Activated naive CD4-positive, alpha-beta T cell treated with anti-CD3 and anti-CD28 coated beads, Interleukin-2, amount 50 U/mL, for 24 hours (primary cell): ENCODE measurements at regions not wholly inside any gene's neighbourhood (a gene's known extent, or its start where the extent isn't known, plus 50 kb on each side); places are given as distances from the start of the nearest gene placed in this dataset.

Source experiments
- H3K27ac Mint-ChIP-seq: one replicate; pipeline ENCODE4 v1.8.0; 2021; ENCODE audit warnings: mild to moderate bottlenecking, mixed read lengths
- H3K27me3 Mint-ChIP-seq: one replicate; pipeline ENCODE4 v1.8.0; 2021; ENCODE audit warnings: mixed read lengths
- H3K36me3 Mint-ChIP-seq: one replicate; pipeline ENCODE4 v1.8.0; 2021; ENCODE audit warnings: mixed read lengths
- H3K4me1 Mint-ChIP-seq: one replicate; pipeline ENCODE4 v1.8.0; 2021; ENCODE audit warnings: mixed read lengths
- H3K4me3 Mint-ChIP-seq: one replicate; pipeline ENCODE4 v1.8.0; 2021; ENCODE audit warnings: mild to moderate bottlenecking, mixed read lengths
- H3K9me3 Mint-ChIP-seq: one replicate; pipeline ENCODE4 v1.8.0; 2021; ENCODE audit warnings: mixed read lengths

DNA sequence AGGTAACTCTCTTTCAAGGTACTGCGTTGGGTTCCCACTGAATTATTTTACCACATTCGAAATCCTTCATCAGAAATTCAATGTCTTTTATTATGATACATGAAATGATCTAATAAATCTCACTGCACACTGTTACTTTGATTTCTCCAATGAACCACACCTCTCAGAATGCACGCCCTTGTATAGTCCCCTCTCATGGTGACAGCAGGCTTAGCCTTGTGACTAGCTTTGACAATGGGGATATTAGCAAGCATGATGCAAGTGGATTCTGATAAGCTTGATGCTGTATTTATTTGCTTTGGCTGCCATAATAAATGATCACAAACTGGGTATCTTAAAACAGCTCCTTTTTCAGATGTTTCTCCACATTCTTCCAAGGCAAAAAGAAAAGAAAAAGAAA lies 100.4 kb upstream of the ETV6 start:
- H3K27me3 Mint-ChIP-seq: no peaks in the 10 kb centered on the region
- no peaks in the 10 kb centered on the region for H3K36me3 Mint-ChIP-seq
- no peak overlapping the region for H3K4me3 Mint-ChIP-seq
- H3K4me1 Mint-ChIP-seq: peaks cover 53% of the 10 kb centered on the region
- H3K9me3 Mint-ChIP-seq: no peaks in the 10 kb centered on the region
- H3K27ac Mint-ChIP-seq: no peak overlapping the region

DNA sequence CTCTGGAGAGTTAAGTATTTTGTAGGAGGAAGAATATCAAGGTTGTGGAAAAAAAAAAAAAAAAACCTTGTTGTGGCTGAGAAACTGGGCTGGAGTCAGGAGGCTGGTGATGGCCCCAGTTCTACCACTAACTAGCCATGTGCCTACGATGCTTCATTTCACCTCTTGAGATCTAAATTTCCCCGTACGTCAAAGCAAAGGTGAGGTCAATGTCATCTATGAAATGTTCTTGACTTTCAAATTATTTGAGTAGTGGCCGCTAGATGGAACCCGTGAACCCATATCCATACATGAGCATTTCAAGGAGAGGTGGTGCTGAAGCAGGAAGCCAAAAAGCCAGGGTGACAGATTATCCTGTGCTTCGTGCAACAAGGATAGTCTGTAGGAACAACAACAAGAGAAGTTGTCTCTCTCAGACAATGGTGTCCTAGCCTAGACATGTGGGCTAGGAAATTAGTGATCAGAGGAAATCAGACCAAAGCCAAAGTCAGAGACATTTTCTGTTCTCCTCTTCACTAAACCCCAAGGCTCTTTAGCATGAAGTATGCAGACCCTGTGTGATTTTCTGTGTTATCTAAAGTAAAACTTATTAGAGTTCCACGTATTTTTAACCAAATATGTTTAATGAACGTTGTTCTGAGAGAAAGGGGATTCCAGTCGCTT lies 95.5 kb upstream of the ETV6 start:
- Mint-ChIP-seq H3K4me3 (peak overlapping the region; percentile 21), H3K27me3 (no peaks in the 10 kb centered on the region), H3K36me3 (no peaks in the 10 kb centered on the region), H3K27ac (no peak overlapping the region), H3K9me3 (no peaks in the 10 kb centered on the region), H3K4me1 (peaks cover 32% of the 10 kb centered on the region)

DNA sequence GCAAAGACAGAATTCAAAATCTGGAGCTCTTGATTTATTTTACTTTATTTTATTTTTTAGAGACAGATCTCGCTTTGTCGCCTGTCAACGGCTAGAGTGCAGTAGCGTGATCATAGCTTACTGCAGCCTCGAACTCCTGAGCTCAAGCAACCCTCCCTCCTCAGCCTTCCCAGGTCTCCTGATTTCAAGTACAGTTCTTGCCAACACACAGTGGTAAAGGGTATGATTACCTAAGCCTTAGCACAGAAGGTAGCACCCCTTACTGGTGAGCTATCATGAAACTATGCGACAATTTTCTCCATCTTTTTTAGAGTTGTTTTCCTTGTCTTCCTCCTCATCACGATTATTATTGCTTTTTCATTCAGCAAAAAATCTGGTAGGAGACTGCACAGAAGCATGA lies 94.3 kb upstream of the ETV6 start:
- H3K9me3 Mint-ChIP-seq: no peaks in the 10 kb centered on the region
- H3K27ac Mint-ChIP-seq: no peak overlapping the region
- peak overlapping the region; percentile 77 for H3K4me3 Mint-ChIP-seq
- no peaks in the 10 kb centered on the region for H3K36me3 Mint-ChIP-seq
- H3K27me3 Mint-ChIP-seq: no peaks in the 10 kb centered on the region
- peaks cover 25% of the 10 kb centered on the region for H3K4me1 Mint-ChIP-seq

DNA sequence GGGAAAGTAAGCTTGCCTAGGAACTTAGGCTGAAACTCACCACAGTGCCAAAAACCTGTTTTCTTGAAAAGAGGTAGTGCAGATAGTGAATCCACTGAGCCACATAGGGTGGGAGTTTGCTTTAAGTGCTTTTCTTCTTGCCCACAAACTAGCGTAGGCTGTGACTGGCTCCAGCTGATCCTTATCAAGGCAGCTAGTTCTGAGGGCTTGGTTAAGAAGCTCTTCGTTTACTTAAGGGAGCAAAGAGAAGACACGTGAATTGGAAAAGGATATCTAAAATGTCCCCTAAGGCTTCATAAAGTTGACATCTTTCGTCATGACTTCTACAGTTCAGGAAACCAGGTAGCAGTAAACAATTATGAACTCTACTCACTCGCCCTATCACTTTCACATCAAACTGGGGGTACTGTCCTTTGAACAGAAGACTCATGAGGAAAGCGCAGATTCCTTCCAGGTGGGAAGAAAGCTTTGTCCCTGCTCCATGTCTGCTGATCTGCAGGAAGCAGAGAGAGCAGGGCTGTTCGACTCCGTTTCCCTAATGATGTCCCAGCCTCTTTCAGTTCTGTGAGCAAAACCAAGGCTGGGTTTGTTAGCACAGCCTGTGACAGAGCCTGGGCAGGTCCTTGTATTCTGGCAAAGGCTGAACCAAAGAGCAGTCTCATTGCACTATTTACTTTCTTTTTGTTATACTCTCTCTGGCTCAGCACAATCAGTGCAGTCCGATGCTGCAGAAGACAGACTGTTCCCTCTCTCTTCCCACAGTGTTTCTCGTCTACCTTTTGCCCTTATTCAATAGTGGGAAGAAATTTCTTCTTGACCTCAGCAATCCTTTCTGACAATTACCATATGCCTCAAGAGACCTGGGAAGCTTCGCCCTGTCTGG lies 93.5 kb upstream of the ETV6 start:
- Mint-ChIP-seq H3K4me3 (peak overlapping the region; percentile 77), H3K27ac (peak overlapping the region; percentile 25), H3K36me3 (no peaks in the 10 kb centered on the region), H3K9me3 (no peaks in the 10 kb centered on the region), H3K27me3 (no peaks in the 10 kb centered on the region), H3K4me1 (peaks cover 24% of the 10 kb centered on the region)

DNA sequence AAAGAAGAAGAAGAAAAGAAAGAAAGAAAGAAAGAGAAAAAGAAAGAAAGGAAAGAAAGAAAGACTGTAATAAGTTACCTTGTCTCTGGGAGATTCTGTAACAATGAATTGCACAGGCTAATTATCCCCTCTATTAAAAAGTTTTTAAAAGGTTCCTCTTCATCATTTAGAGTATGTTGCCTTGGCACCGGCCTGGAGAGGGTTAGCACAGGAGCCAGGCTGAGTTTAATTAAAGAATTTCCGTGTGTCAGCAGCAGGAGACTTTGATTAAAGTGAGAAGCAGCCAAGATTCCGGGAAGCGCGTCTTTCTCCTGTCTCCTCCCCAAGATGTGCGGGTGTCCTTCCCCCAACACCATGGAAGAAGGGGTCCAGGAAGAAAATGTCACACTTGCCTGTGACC lies 92.8 kb upstream of the ETV6 start:
- Mint-ChIP-seq H3K4me1 (peaks cover 24% of the 10 kb centered on the region), H3K9me3 (no peaks in the 10 kb centered on the region), H3K36me3 (no peaks in the 10 kb centered on the region), H3K27me3 (no peaks in the 10 kb centered on the region), H3K4me3 (no peak overlapping the region), H3K27ac (no peak overlapping the region)

DNA sequence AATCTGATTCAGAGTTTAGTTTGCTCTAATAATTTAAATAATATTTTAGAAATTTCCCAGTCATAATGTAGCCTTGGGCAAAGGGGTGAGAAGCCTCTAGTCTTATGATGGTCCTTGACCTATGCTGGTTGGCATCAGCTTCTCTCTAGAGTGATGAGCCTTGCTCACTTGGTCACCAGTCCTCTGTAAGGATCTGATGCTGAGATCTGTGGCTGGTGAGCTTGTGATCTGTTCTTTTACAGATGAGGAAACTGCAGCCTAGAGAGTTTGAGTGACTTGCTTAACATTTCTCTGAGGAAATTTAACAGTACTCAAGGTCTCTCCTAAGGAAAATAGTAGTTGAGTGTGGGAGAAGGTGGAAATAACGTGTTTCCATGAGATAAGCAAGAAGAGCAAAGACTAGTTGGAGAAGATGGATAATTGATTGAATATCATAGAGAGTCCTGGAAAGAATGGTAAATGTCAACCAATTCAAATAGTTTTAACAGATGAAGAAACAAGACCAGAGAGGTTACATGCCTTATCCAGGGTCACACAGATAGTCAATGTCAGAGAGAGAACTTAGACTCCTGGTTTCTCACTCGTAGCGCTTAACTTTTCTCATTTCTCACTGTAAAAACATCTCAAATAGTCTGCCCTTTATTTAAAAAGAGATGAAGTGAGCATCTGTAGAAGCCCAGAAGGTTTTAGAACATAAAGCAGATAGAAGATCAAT lies 89.7 kb upstream of the ETV6 start:
- Mint-ChIP-seq H3K9me3 (no peaks in the 10 kb centered on the region), H3K27ac (no peak overlapping the region), H3K27me3 (no peaks in the 10 kb centered on the region), H3K36me3 (no peaks in the 10 kb centered on the region), H3K4me1 (peaks cover 16% of the 10 kb centered on the region), H3K4me3 (no peak overlapping the region)

DNA sequence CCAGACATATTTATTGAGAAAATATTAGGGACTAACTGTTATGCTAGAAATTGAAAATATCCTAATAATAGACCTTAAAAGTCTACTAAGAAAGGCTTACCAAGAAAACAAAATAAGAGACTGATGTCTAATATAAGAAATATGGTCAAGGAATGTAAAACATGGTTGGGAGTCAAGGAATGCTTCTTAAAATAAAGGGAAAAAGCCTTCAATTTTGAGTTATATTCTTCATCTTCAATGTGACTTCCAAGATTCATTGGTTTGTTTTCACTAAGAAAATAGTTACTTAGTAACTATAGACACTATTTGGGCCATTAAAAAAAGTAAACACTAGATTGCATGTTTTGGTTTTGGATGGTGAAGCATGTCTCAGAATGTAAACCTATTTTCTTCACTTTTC lies 88.1 kb upstream of the ETV6 start:
- Mint-ChIP-seq H3K4me3 (no peak overlapping the region), H3K4me1 (peaks cover 2% of the 10 kb centered on the region), H3K27ac (no peak overlapping the region), H3K27me3 (no peaks in the 10 kb centered on the region), H3K9me3 (no peaks in the 10 kb centered on the region), H3K36me3 (no peaks in the 10 kb centered on the region)

DNA sequence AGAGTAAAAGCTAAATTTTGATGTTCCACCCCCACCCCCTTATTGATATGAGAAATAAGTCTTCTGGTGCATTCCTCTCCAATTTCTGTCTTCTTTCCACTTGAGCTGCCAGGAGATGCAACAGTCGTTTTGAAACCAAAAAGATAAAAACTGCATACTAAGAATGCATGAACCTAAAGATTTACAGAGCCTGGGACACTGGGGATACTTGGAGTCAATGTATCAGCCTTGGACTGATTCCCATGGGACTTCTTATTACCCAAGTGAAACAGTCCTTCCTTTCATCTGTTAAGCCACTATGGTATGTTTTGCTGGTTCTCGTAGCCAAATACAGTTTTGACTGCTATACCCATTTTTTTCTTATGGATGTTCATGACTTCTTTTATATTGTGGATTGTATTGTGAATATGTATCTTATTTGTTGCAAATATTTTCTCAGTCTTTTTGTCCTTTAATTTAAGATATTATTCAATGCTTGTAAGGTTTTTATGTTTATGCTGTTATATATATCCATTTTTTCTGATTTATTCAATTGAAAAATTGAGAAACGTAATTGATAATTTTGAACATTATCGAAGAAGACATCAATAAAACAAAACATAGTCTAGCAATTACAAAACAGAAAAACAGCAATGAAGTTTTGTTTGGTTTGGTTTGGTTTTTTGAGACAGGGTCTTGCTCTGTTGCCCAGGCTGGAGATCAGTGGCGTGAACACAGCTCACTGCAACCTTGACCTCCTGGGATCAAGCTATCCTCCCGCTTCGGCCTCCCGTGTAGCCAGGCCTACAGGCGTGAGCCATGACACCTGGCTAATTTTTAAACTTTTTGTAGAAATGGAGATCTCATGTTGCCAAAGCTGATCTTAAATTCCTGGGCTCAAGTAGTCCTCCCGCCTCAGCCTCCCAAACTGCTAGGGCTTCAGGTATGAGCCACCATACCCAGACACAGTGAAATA lies 85.4 kb upstream of the ETV6 start:
- H3K36me3 Mint-ChIP-seq: peaks cover 2% of the 10 kb centered on the region
- no peaks in the 10 kb centered on the region for H3K9me3 Mint-ChIP-seq
- no peaks in the 10 kb centered on the region for H3K4me1 Mint-ChIP-seq
- H3K27me3 Mint-ChIP-seq: no peaks in the 10 kb centered on the region
- no peak overlapping the region for H3K4me3 Mint-ChIP-seq
- H3K27ac Mint-ChIP-seq: no peak overlapping the region

DNA sequence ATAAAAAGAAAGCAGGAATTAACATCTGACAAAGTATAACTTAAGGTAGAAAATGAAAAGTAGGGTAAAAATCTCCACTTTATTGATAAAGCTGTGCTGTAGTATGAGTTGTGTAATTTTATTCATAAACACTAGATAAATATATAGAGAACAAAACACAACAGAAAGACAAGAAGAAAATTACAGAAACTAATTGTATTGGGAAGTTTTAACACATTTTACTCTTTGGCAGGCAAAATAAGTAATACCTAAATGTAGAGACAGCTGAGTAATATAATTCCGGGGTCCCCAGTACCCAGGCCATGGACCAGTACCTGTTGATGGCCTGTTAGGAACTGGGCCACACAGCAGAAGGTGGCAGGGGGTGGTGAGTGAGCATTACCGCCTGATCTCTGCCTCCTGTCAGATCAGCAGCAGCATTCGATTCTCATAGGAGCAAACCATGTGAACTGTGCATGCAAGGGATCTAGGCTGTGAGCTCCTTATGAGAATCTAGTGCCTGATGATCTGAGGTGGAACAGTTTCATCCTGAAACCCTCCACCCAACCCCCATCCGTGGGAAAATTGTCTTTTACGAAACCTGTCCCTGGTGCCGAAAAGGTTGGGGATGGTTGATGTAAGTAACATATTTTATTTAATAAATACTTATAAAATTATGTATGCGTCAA lies 84.4 kb upstream of the ETV6 start:
- Mint-ChIP-seq H3K9me3 (no peaks in the 10 kb centered on the region), H3K4me1 (no peaks in the 10 kb centered on the region), H3K27ac (no peak overlapping the region), H3K27me3 (no peaks in the 10 kb centered on the region), H3K36me3 (peaks cover 2% of the 10 kb centered on the region), H3K4me3 (no peak overlapping the region)

DNA sequence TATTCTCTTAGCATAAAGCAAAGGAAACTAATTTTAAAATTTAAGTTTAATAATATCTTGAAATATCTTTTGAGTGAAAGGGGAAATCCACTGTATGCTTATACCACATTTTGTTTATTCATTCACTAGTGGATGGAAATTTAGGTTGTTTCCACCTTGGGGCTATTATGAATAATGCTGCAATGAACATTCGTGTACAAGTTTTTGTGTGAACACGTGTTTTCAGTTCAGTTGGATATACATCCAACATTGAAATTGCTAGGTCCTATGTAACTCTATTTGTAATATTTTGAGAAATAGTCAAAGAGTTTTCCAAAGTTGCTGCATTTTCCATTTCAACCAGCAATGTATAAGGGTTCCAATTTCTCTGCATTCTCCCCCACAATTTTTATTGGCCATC lies 83.7 kb upstream of the ETV6 start:
- H3K27ac Mint-ChIP-seq: no peak overlapping the region
- H3K9me3 Mint-ChIP-seq: no peaks in the 10 kb centered on the region
- H3K27me3 Mint-ChIP-seq: no peaks in the 10 kb centered on the region
- no peaks in the 10 kb centered on the region for H3K4me1 Mint-ChIP-seq
- peaks cover 2% of the 10 kb centered on the region for H3K36me3 Mint-ChIP-seq
- no peak overlapping the region for H3K4me3 Mint-ChIP-seq

DNA sequence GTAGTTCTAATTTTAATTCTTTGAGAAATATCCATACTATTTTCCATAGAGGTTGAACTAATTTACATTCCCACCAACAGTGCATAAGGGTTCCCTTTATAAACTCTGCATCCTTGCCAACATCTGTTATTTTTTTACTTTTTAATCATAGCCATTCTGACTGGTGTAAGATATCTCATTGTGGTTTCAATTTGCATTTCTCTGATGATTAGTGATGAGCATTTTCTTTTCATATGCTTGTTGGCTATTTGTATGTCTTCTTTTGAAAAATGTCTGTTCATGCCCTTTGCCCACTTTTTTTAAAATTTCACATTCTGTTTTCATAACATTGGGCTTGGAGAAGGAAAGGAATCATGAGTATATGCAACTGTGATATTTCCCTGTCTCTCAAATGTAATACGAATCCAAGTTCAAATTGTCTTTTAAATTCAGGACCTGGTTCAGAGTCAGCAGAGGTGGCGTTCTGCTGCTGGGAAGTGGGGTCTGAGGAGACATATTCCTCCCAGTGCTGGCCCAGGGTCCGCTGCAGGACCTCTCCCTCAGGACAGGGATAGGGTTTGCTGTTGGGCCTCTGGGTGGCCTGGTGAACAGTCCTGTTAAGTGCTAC lies 81.2 kb upstream of the ETV6 start:
- Mint-ChIP-seq H3K4me3 (no peak overlapping the region), H3K27ac (no peak overlapping the region)

DNA sequence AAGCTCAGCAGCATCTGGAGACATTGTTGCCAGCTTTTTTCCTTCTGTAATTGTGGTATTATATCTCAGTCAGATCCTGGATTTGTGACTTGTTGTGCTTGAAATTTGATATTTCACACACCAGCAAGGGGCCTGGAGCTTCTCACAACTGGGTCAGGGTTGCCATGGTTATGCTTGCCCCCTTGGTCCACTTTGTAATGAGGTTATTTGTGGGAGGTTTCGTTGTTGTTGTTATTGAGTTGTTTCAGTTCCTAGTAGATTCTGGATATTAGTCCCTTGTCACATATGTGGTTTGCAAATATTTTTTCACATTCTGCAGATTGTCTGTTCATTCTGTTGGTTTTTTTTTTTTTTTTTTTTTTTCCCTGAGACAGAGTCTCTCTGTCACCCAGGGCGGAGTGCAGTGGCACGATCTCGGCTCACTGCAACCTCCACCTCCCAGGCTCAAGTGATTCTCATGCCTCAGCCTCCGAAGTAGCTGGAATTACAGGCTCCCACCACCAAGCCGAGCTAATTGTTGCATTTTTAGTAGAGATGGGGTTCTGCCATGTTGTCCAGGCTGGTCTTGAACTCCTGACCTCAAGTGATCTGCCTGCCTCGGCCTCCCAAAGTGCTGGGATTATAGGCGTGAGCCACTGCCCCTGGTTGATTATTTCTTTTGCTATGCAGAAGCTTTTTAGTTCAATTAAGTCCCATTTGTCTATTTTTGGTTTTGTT lies 80.6 kb upstream of the ETV6 start:
- no peak overlapping the region for H3K4me3 Mint-ChIP-seq
- no peaks in the 10 kb centered on the region for H3K9me3 Mint-ChIP-seq
- no peak overlapping the region for H3K27ac Mint-ChIP-seq
- no peaks in the 10 kb centered on the region for H3K4me1 Mint-ChIP-seq
- H3K27me3 Mint-ChIP-seq: no peaks in the 10 kb centered on the region
- H3K36me3 Mint-ChIP-seq: peaks cover 2% of the 10 kb centered on the region

More for the DNA sequence above, 81.2 kb upstream of the ETV6 start:
- H3K9me3 Mint-ChIP-seq: no peaks in the 10 kb centered on the region
- H3K36me3 Mint-ChIP-seq: peaks cover 2% of the 10 kb centered on the region
- no peaks in the 10 kb centered on the region for H3K4me1 Mint-ChIP-seq
- no peaks in the 10 kb centered on the region for H3K27me3 Mint-ChIP-seq

DNA sequence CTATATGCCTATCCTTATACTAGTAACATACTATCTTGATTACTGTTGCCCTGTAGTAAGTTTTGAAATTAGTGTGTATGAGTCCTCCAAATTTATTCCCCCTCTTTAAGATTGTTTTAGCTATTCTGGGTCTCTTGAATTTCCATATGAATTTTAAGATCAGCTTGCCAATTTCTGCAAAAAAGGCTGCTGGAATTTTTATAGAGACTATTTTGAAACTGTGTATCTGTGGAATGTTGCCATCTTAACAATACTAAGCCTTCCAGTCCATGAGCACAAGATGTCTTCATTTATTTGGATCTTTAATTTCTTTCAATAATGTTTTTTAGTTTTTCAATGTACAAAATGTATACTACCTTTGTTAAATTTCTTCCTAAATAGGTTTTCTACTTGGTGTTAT lies 79.8 kb upstream of the ETV6 start:
- H3K9me3 Mint-ChIP-seq: no peaks in the 10 kb centered on the region
- H3K4me1 Mint-ChIP-seq: no peaks in the 10 kb centered on the region
- H3K27me3 Mint-ChIP-seq: no peaks in the 10 kb centered on the region
- H3K36me3 Mint-ChIP-seq: peaks cover 2% of the 10 kb centered on the region
- no peak overlapping the region for H3K27ac Mint-ChIP-seq
- H3K4me3 Mint-ChIP-seq: no peak overlapping the region

DNA sequence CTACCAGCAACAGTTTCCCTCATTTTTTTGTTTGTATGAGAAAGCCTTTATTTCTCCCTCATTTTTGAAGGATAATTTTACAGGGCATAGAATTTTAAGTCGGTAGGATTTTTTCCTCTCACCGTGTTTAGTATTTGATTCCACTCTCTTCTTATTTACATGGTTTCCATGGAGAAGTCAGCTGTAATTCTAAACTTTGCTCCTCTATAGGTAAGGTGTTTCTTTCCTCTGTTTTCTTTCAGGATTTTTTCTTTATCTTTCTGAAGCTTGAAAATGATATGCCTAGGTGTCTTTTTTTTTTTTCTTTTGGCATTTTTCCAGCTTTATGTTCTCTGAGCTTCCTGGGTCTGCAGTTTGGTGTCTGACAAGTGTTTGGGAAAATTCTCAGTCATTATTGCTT lies 75.6 kb upstream of the ETV6 start:
- Mint-ChIP-seq H3K9me3 (no peaks in the 10 kb centered on the region), H3K27ac (no peak overlapping the region)

More for the DNA sequence above, 75.6 kb upstream of the ETV6 start:
- Mint-ChIP-seq H3K4me1 (no peaks in the 10 kb centered on the region), H3K36me3 (no peaks in the 10 kb centered on the region), H3K4me3 (no peak overlapping the region), H3K27me3 (no peaks in the 10 kb centered on the region)
